ENCODE measurements at regions not wholly inside any gene's neighbourhood (a gene's known extent, or its start where the extent isn't known, plus 50 kb on each side); places are given as distances from the start of the nearest gene placed in this dataset.

DNA sequence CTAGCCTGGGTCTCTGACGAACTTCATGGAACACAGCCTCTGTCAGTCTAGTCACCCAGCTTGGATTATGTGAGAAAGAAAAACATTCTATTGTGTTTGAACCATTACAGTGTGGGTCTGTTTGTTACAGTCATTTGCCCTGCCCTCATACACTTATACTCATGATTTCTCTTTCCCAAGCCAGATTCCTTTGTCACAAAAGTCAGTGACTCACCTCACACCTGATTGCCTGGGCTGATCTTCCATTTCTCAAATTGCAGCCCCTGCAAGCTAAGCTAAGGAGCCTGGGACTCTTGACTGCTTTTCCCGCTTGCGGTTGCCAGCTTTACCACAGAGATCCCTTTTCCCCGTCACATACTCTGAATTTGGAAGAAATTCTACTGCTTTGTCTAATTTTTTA is 395.9 kb downstream of the SAMD5 start:
- Histone ChIP-seq H3K79me1 (ENCODE audit: low read depth, low read length) (no peaks in the 10 kb centered on the region), H4K20me1 (replicated peaks in 1 of 2; ENCODE audit: control insufficient read depth in 1 of 2, insufficient read depth in 2 of 2, low read length in 2 of 2) (no peaks in the 10 kb centered on the region), H2BK12ac (ENCODE audit: low read depth, low read length) (no peak overlapping the region), H3K4me3 (ENCODE audit: extremely low read depth in 1 of 4, insufficient read depth in 2 of 4, low read depth in 3 of 4, low read length in 4 of 4) (no peak overlapping the region), H3K4ac (replicated peaks; ENCODE audit: insufficient read length, low read depth, low read length) (no peak overlapping the region), H3K23me2 (ENCODE audit: low read depth, low read length) (no peaks in the 10 kb centered on the region), H3K56ac (replicated peaks; ENCODE audit: insufficient read length, low read depth, low read length) (no peak overlapping the region), H2BK120ac (replicated peaks; ENCODE audit: low read depth, low read length) (no peak overlapping the region), H2AFZ (ENCODE audit: low read length) (no peak overlapping the region), H3K23ac (ENCODE audit: insufficient read length) (no peak overlapping the region), H4K5ac (ENCODE audit: insufficient read length, low read depth, low read length) (no peak overlapping the region), H4K8ac (ENCODE audit: extremely low read depth, insufficient read depth, low read length) (no peak overlapping the region), H3K18ac (ENCODE audit: extremely low read depth, low read length) (no peak overlapping the region), H3K27ac (ENCODE audit: low read depth, low read length) (no peak overlapping the region), H3K14ac (ENCODE audit: insufficient read length) (no peak overlapping the region), H2BK20ac (ENCODE audit: low read length) (no peak overlapping the region), H3K9ac (replicated peaks in 1 of 4; ENCODE audit: extremely low read depth in 1 of 4, low read depth in 3 of 4, low read length in 3 of 4) (no peak overlapping the region), H3K4me2 (ENCODE audit: insufficient read depth in 1 of 2, low read depth in 2 of 2, low read length in 2 of 2) (no peak overlapping the region), H3K9me3 (ENCODE audit: insufficient read depth in 2 of 2, low read depth in 1 of 2, low read length in 1 of 2) (no peaks in the 10 kb centered on the region), H3K27me3 (replicated peaks in 1 of 4; ENCODE audit: control insufficient read depth in 3 of 4, extremely low read depth in 1 of 4, insufficient read depth in 3 of 4, low read length in 3 of 4) (no peaks in the 10 kb centered on the region), H2AK5ac (ENCODE audit: low read depth, low read length) (no peak overlapping the region), H4K91ac (replicated peaks; ENCODE audit: insufficient read length, low read length) (no peak overlapping the region), H2BK5ac (ENCODE audit: low read depth, low read length) (no peak overlapping the region), H3K79me2 (ENCODE audit: control insufficient read depth in 1 of 2, insufficient read depth in 2 of 2, low read length in 2 of 2) (no peaks in the 10 kb centered on the region), H3K4me1 (replicated peaks in 1 of 4; ENCODE audit: control insufficient read depth in 3 of 4, insufficient read depth in 4 of 4, low read length in 3 of 4) (peaks cover 0 to 7% (median 0%) of the 10 kb centered on the region in 4 experiments; a peak in 1 of 7 replicates), H3K36me3 (ENCODE audit: control insufficient read depth in 2 of 4, insufficient read depth in 4 of 4, low read length in 3 of 4) (no peaks in the 10 kb centered on the region), H2BK15ac (ENCODE audit: low read length) (no peak overlapping the region)
- 97% methylated on average over 4 of the region's 4 CpGs; no CpG with 5 or more reads in 1 of the 2 experiments for WGBS, 2 experiments (ENCODE audit: extremely low coverage in 1 of 2, insufficient coverage in 1 of 2, insufficient read length in 1 of 2, insufficient replicate concordance in 2 of 2, low coverage in 1 of 2, low lambda C conversion rate in 2 of 2, missing lambda C conversion rate in 1 of 2)
- no peak for DNase-seq (ENCODE audit: low read depth in 1 of 2, low spot score in 2 of 2)
- no peak for FAIRE-seq
- ChIA-PET CTCF (ENCODE audit: partially characterized antibody) (no interaction called here), POLR2A (ENCODE audit: partially characterized antibody) (interaction anchor here (0.6 to 0.9 kb wide), 2 partner anchors 9 to 15 kb away, joined by 3 to 4 read pairs; no protein-coding TSS in a partner anchor)
- no peak for TF ChIP-seq RAD21 (IDR thresholded peaks at IDR 0.05 in 1 of 2, conservative IDR thresholded peaks at IDR 0.05 in 1 of 2; ENCODE audit: low read depth in 2 of 2, low read length in 2 of 2)
- TF ChIP-seq SAP30 (IDR thresholded peaks at IDR 0.05; ENCODE audit: insufficient read depth, insufficient replicate concordance, low read length), result no peak
- TF ChIP-seq SIN3A (conservative IDR thresholded peaks at IDR 0.05 in 1 of 2, IDR thresholded peaks at IDR 0.05 in 1 of 2; ENCODE audit: low read depth in 1 of 2, low read length in 2 of 2), result no peak
- TF ChIP-seq CBX5 (IDR thresholded peaks at IDR 0.05; ENCODE audit: low read depth, low read length), result no peak
- TF ChIP-seq SIRT6 (IDR thresholded peaks at IDR 0.05; ENCODE audit: low read length), result no peak
- no peak for TF ChIP-seq JUND (IDR thresholded peaks at IDR 0.05; ENCODE audit: low read length)
- no peak for TF ChIP-seq SP1 (IDR thresholded peaks at IDR 0.05; ENCODE audit: low read depth, low read length)
- TF ChIP-seq CEBPB (IDR thresholded peaks at IDR 0.05; ENCODE audit: low read depth, low read length), result no peak
- TF ChIP-seq BRCA1 (IDR thresholded peaks at IDR 0.05; ENCODE audit: low read depth, low read length), result no peak
- TF ChIP-seq TCF12 (IDR thresholded peaks at IDR 0.05; ENCODE audit: low read depth, low read length), result no peak
- no peak for TF ChIP-seq FOSL1 (IDR thresholded peaks at IDR 0.05; ENCODE audit: insufficient read depth, low read depth, low read length)
- TF ChIP-seq CBX8 (IDR thresholded peaks at IDR 0.05; ENCODE audit: borderline replicate concordance, low read depth, low read length), result no peak
- TF ChIP-seq POU5F1 (IDR thresholded peaks at IDR 0.05; ENCODE audit: low read depth, low read length), result no peak
- TF ChIP-seq CHD1 (IDR thresholded peaks at IDR 0.05; ENCODE audit: low read depth, low read length), result no peak

Data from H1 (cell line).